ENCODE measurements at regions not wholly inside any gene's neighbourhood (a gene's known extent, or its start where the extent isn't known, plus 50 kb on each side); places are given as distances from the start of the nearest gene placed in this dataset.

GRCh38 chr1:230011333-230012092 lies 55.5 kb upstream of the GALNT2 start (continued):
- TF ChIP-seq, protein P1, sequence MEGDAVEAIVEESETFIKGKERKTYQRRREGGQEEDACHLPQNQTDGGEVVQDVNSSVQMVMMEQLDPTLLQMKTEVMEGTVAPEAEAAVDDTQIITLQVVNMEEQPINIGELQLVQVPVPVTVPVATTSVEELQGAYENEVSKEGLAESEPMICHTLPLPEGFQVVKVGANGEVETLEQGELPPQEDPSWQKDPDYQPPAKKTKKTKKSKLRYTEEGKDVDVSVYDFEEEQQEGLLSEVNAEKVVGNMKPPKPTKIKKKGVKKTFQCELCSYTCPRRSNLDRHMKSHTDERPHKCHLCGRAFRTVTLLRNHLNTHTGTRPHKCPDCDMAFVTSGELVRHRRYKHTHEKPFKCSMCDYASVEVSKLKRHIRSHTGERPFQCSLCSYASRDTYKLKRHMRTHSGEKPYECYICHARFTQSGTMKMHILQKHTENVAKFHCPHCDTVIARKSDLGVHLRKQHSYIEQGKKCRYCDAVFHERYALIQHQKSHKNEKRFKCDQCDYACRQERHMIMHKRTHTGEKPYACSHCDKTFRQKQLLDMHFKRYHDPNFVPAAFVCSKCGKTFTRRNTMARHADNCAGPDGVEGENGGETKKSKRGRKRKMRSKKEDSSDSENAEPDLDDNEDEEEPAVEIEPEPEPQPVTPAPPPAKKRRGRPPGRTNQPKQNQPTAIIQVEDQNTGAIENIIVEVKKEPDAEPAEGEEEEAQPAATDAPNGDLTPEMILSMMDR (IDR thresholded peaks at IDR 0.05; ENCODE audit: poor library complexity, severe bottlenecking), result no peak
- TF ChIP-seq EP300 (conservative IDR thresholded peaks at IDR 0.05; ENCODE audit: poor library complexity, severe bottlenecking), result no peak
- TF ChIP-seq EZH2 (IDR thresholded peaks at IDR 0.05; ENCODE audit: borderline replicate concordance, insufficient read depth, low read length, poor library complexity, severe bottlenecking), result no peak

- Histone ChIP-seq H3K9ac (ENCODE audit: low read length) (no peak overlapping the region), H3K27ac (ENCODE audit: low read length) (no peak overlapping the region), H3K27me3 (ENCODE audit: insufficient read depth, low read depth, low read length) (no peaks in the 10 kb centered on the region), H4K20me1 (ENCODE audit: insufficient read depth) (no peaks in the 10 kb centered on the region), H3K4me3 (ENCODE audit: low read length) (no peak overlapping the region), H2AFZ (ENCODE audit: low read depth, low read length) (no peak overlapping the region), H3F3A (ENCODE audit: insufficient read depth, low read length, poor library complexity, severe bottlenecking) (no peaks in the 10 kb centered on the region), H3K79me2 (replicated peaks; ENCODE audit: insufficient read depth, low read length) (no peaks in the 10 kb centered on the region), H3K4me2 (ENCODE audit: low read length) (no peak overlapping the region), H3K36me3 (ENCODE audit: insufficient read depth, low read length) (no peaks in the 10 kb centered on the region), H3K9me2 (ENCODE audit: insufficient read depth, low read length) (no peaks in the 10 kb centered on the region), H3K9me3 (ENCODE audit: low read length) (no peaks in the 10 kb centered on the region)
- TF ChIP-seq TAF1 (IDR thresholded peaks at IDR 0.05; ENCODE audit: low read depth) (no peak), SMC3 (conservative IDR thresholded peaks at IDR 0.05; ENCODE audit: poor library complexity) (no peak), EP300 (conservative IDR thresholded peaks at IDR 0.05; ENCODE audit: poor library complexity, severe bottlenecking) (no peak), MXI1 (conservative IDR thresholded peaks at IDR 0.05; ENCODE audit: poor library complexity, severe bottlenecking) (no peak), REST (IDR thresholded peaks at IDR 0.05; ENCODE audit: borderline replicate concordance) (no peak), POLR2AphosphoS5 (IDR thresholded peaks at IDR 0.05) (no peak), RAD21 (conservative IDR thresholded peaks at IDR 0.05) (no peak), EZH2 (IDR thresholded peaks at IDR 0.05; ENCODE audit: borderline replicate concordance, insufficient read depth, low read length, poor library complexity, severe bottlenecking) (no peak)
- TF ChIP-seq, protein P1 (IDR thresholded peaks at IDR 0.05; ENCODE audit: poor library complexity, severe bottlenecking), result no peak
Observed at GRCh38 chr1:230012093-230012393, 55.0 kb upstream of the GALNT2 start.
